ENCODE measurements at regions not wholly inside any gene's neighbourhood (a gene's known extent, or its start where the extent isn't known, plus 50 kb on each side); places are given as distances from the start of the nearest gene placed in this dataset.

DNA sequence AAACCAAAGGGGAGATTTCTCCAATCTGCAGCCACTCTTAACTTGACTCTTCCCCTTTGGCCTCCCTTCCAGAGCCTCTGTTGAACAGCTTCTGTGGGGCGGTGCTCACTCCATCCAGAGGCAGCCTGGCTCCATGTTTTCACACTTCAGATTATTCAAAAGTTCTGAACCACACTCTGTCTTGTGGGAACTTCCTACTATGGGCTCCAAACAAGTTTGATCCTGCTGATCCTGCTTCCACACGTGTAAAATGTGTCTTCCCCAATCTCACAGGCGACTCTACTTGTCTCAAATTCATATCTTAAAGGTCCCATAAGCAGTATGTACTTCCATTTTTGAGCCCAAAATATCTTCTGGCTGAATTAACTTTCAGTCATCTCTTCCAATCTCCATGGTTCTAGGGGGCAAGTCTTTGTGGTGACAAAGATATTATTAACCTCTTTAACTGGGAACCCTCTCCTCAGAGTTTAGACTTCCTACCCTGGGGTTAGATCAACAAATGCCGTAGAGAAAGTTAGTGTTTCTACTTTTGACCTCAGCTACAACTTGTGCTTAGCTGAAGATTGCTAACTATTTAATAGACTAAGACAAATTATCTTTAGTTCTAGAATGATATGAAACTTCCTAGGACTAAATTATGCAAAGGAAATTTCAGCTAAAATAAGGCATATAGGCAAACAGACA is 176.3 kb upstream of the BCL6 start:
- TF ChIP-seq, protein P1, sequence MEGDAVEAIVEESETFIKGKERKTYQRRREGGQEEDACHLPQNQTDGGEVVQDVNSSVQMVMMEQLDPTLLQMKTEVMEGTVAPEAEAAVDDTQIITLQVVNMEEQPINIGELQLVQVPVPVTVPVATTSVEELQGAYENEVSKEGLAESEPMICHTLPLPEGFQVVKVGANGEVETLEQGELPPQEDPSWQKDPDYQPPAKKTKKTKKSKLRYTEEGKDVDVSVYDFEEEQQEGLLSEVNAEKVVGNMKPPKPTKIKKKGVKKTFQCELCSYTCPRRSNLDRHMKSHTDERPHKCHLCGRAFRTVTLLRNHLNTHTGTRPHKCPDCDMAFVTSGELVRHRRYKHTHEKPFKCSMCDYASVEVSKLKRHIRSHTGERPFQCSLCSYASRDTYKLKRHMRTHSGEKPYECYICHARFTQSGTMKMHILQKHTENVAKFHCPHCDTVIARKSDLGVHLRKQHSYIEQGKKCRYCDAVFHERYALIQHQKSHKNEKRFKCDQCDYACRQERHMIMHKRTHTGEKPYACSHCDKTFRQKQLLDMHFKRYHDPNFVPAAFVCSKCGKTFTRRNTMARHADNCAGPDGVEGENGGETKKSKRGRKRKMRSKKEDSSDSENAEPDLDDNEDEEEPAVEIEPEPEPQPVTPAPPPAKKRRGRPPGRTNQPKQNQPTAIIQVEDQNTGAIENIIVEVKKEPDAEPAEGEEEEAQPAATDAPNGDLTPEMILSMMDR (IDR thresholded peaks at IDR 0.05; ENCODE audit: low read depth, low read length, poor library complexity, severe bottlenecking): no peak
- TF ChIP-seq EZH2phosphoT487 (IDR thresholded peaks at IDR 0.05; ENCODE audit: borderline replicate concordance, low read length): no peak
